K562 (cell line): ENCODE measurements at regions not wholly inside any gene's neighbourhood (a gene's known extent, or its start where the extent isn't known, plus 50 kb on each side); places are given as distances from the start of the nearest gene placed in this dataset.

Experiments used
- ATAC-seq: fragments of 200-7000 bp; cut with Tn5 transposase; 3 replicates; pipeline ENCODE4 v1.9.1; 2020; ENCODE audit warnings: moderate library complexity
- BruUV-seq: library from RNA; stranded (reverse); fragments of 400-500 nt; replicated peaks from 2 replicates; lab custom pipeline; 2021; lab: Mats Ljungman, UMichigan
- CTCF ChIA-PET: fragments of 300-600 bp; formaldehyde crosslinking; extraction: SDS; loops from one replicate; lab custom pipeline; 2021; ENCODE audit warnings: low intra/inter-chr PET ratio; lab: Yijun Ruan, JAX
- POLR2A ChIA-PET: fragments of 300-600, 350-650 bp; sonication (Branson Sonifier 250); formaldehyde crosslinking; extraction: SDS; loops from one replicate; lab custom pipeline; 2021; ENCODE audit warnings: antibody characterized with exemption, inconsistent platforms; lab: Yijun Ruan, JAX
- DNase-seq, 4 experiments: peaks; one replicate each; pipeline versions ENCODE4 v3.0.0 to v3.0.0-alpha.2; 2011 to 2018; ENCODE audit warnings: low spot score in 3 of 4, mixed read lengths in 3 of 4; ENCODE audit errors: extremely low read depth in 1 of 4
- FAIRE-seq: peaks from 2 replicates; lab custom pipeline; 2011; peaks lifted over from hg19 to GRCh38; lab: Jason Lieb, UNC
- H2AFZ ChIP-seq: 2 replicates; pipeline ENCODE4 v1.6.0; 2011; ENCODE audit warnings: low read depth, low read length, control low read depth, inconsistent platforms
- H3K27ac ChIP-seq: fragments of 200-600 bp; 3 replicates; pipeline ENCODE4 v1.8.0; 2011; ENCODE audit warnings: low read depth, mild to moderate bottlenecking, control low read depth, inconsistent platforms, low read length, moderate library complexity, mixed read lengths; ENCODE audit errors: extremely low read depth
- H3K27me3 ChIP-seq, 2 experiments: fragments of 300-600 bp in 1 of 2; 2 replicates in 1 of 2; 3 replicates in 1 of 2; pipeline versions ENCODE4 v1.6.0 to v1.8.0; 2011; ENCODE audit warnings: inconsistent platforms in 2 of 2, low read length in 2 of 2, mild to moderate bottlenecking in 1 of 2, mixed read lengths in 1 of 2, moderate library complexity in 1 of 2; ENCODE audit not compliant: control insufficient read depth in 2 of 2, insufficient read depth in 2 of 2
- H3K36me3 ChIP-seq: fragments of 300-600 bp; 3 replicates; pipeline ENCODE4 v1.8.0; 2011; ENCODE audit warnings: mild to moderate bottlenecking, low read length, inconsistent platforms; ENCODE audit not compliant: control insufficient read depth, insufficient read depth
- H3K4me1 ChIP-seq, 2 experiments: fragments of 200-600 bp in 1 of 2; replicated peaks in 1 of 2; 2 replicates in 1 of 2; 3 replicates in 1 of 2; pipeline versions ENCODE4 v1.5.1 to v1.8.0; 2011; ENCODE audit warnings: inconsistent platforms in 2 of 2, low read length in 2 of 2, mild to moderate bottlenecking in 1 of 2, mixed read lengths in 1 of 2, moderate library complexity in 1 of 2; ENCODE audit not compliant: control insufficient read depth in 2 of 2, insufficient read depth in 2 of 2
- H3K4me2 ChIP-seq: 2 replicates; pipeline ENCODE4 v1.6.1; 2011; ENCODE audit warnings: low read length, control low read depth, inconsistent platforms, mixed read lengths; ENCODE audit not compliant: insufficient read depth
- H3K4me3 ChIP-seq: fragments of 200-600 bp; sonication (generic), shearing (Covaris generic); 2 replicates; pipeline ENCODE4 v1.5.1; 2016; ENCODE audit warnings: control low read depth, inconsistent platforms
- H3K79me2 ChIP-seq: fragments of 200-600 bp; 3 replicates; pipeline ENCODE4 v1.8.0; 2011; ENCODE audit warnings: low read length, inconsistent platforms; ENCODE audit not compliant: control insufficient read depth, insufficient read depth
- H3K9ac ChIP-seq, 2 experiments: 2 replicates each; pipeline versions ENCODE4 v1.6.0 to v1.6.1; 2011; ENCODE audit warnings: low read depth in 2 of 2, low read length in 2 of 2, control low read depth in 1 of 2, inconsistent platforms in 1 of 2, mild to moderate bottlenecking in 1 of 2, mixed read lengths in 1 of 2; ENCODE audit not compliant: insufficient read depth in 1 of 2
- H3K9me1 ChIP-seq: one replicate; pipeline ENCODE4 v1.6.0; 2011; ENCODE audit warnings: inconsistent platforms, mild to moderate bottlenecking, low read length, moderate library complexity; ENCODE audit not compliant: control insufficient read depth, insufficient read depth
- H3K9me3 ChIP-seq: replicated peaks from 2 replicates; pipeline ENCODE4 v1.5.1; 2011; ENCODE audit warnings: low read depth, low read length, inconsistent platforms; ENCODE audit not compliant: control insufficient read depth, insufficient read depth
- H4K20me1 ChIP-seq: replicated peaks from 2 replicates; pipeline ENCODE4 v1.6.1; 2011; ENCODE audit warnings: low read length, inconsistent platforms, mixed read lengths; ENCODE audit not compliant: control insufficient read depth, insufficient read depth
- HOXB6 ChIP-seq: fragments of 250-450 bp; sonication (Bioruptor Pico); IDR thresholded peaks from 2 replicates; pipeline ENCODE4 v1.5.1; 2022; ENCODE audit warnings: mild to moderate bottlenecking, borderline replicate concordance
- LCOR ChIP-seq: sonication (generic); formaldehyde crosslinking; IDR thresholded peaks from 2 replicates; pipeline ENCODE4 v1.8.0; 2022; ENCODE audit warnings: mild to moderate bottlenecking, missing genetic modification reagents
- TEAD1 ChIP-seq, 2 experiments: fragments of 450-650 bp in 1 of 2; sonication (generic) in 1 of 2; formaldehyde crosslinking; IDR thresholded peaks; 2 replicates each; pipeline versions ENCODE4 v1.4.0 to v1.8.0; 2020 to 2022; ENCODE audit warnings: mild to moderate bottlenecking in 2 of 2, missing genetic modification reagents in 1 of 2
- ZNF274 ChIP-seq: IDR thresholded peaks from 2 replicates; pipeline ENCODE4 v1.6.1; 2011; ENCODE audit warnings: low read depth, mild to moderate bottlenecking, low read length, moderate library complexity, borderline replicate concordance
- ZNF408 ChIP-seq: fragments of 250-450 bp; sonication (Bioruptor Pico); IDR thresholded peaks from 2 replicates; pipeline ENCODE4 v1.4.0; 2020; ENCODE audit warnings: low read depth, mild to moderate bottlenecking, moderate library complexity
- WGBS: fragments of 100-300 bp; shearing (Covaris generic); methylation state at CpG from one replicate; pipeline ENCODE4 v1.1.6; 2016; ENCODE audit warnings: low coverage, mixed read lengths; ENCODE audit not compliant: insufficient coverage; ENCODE audit errors: missing lambda C conversion rate; 5-methylcytosine and 5-hydroxymethylcytosine counted together
- in situ Hi-C: fragments of 300-500 bp; cut with MboI; formaldehyde crosslinking; loops from 4 replicates; pipeline ENCODE4 v1.15.0; 2018; ENCODE audit warnings: inconsistent platforms, mixed read lengths
- intact Hi-C: fragments of 100-400 bp; cut with micrococcal nuclease; formaldehyde crosslinking; loops from 2 replicates; pipeline ENCODE4 v1.14.2; 2022
- TF ChIP-seq, protein P1 (sequence below): fragments of 450-650 bp; IDR thresholded peaks from 2 replicates; pipeline ENCODE4 v1.6.1; 2017; ENCODE audit warnings: antibody characterized with exemption

GRCh38 chr20:16968099-16968498 is 219.9 kb downstream of the OTOR start:
- Histone ChIP-seq H3K9ac (no peak overlapping the region), H3K9me3 (no peaks in the 10 kb centered on the region), H3K4me1 (no peaks in the 10 kb centered on the region), H4K20me1 (no peaks in the 10 kb centered on the region), H3K9me1 (no peaks in the 10 kb centered on the region), H3K79me2 (no peaks in the 10 kb centered on the region), H3K36me3 (no peaks in the 10 kb centered on the region), H3K27ac (no peak overlapping the region), H3K27me3 (no peaks in the 10 kb centered on the region), H3K4me2 (no peak overlapping the region), H2AFZ (no peak overlapping the region), H3K4me3 (no peak overlapping the region)
- ChIA-PET POLR2A (no interaction called here), CTCF (no interaction called here)
- ATAC-seq (no peak), DNase-seq (no peak), FAIRE-seq (no peak)
- in situ Hi-C loops (no loop called here), intact Hi-C loops (no loop called here)
- 6% methylated on average over 3 of the region's 3 CpGs for whole genome bisulfite sequencing
- BruUV-seq: no TSS peak
- TF ChIP-seq TEAD1 (CRISPR knock-in tag; IDR thresholded peaks at IDR 0.05) (no peak), HOXB6 (CRISPR knock-in tag) (no peak), ZNF274 (no peak), LCOR (CRISPR knock-in tag) (no peak), ZNF408 (CRISPR knock-in tag) (no peak)
- TF ChIP-seq, protein P1, sequence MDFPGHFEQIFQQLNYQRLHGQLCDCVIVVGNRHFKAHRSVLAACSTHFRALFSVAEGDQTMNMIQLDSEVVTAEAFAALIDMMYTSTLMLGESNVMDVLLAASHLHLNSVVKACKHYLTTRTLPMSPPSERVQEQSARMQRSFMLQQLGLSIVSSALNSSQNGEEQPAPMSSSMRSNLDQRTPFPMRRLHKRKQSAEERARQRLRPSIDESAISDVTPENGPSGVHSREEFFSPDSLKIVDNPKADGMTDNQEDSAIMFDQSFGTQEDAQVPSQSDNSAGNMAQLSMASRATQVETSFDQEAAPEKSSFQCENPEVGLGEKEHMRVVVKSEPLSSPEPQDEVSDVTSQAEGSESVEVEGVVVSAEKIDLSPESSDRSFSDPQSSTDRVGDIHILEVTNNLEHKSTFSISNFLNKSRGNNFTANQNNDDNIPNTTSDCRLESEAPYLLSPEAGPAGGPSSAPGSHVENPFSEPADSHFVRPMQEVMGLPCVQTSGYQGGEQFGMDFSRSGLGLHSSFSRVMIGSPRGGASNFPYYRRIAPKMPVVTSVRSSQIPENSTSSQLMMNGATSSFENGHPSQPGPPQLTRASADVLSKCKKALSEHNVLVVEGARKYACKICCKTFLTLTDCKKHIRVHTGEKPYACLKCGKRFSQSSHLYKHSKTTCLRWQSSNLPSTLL: no peak
